SK-N-SH treated with all-trans-retinoic acid at 6 μM for 48 hours (cell line): ENCODE measurements at regions not wholly inside any gene's neighbourhood (a gene's known extent, or its start where the extent isn't known, plus 50 kb on each side); places are given as distances from the start of the nearest gene placed in this dataset.

Experiments used
- ARNTL ChIP-seq: fragments of 450-650 bp; formaldehyde crosslinking; IDR thresholded peaks from 2 replicates; pipeline ENCODE4 v1.5.0; 2020; ENCODE audit warnings: low read depth, mild to moderate bottlenecking, moderate library complexity, borderline replicate concordance
- GLIS3 ChIP-seq: fragments of 250-450 bp; sonication (Bioruptor Pico); IDR thresholded peaks from 2 replicates; pipeline ENCODE4 v1.5.0; 2020; ENCODE audit warnings: mild to moderate bottlenecking, moderate library complexity
- RARB ChIP-seq: fragments of 250-450 bp; sonication (Bioruptor Pico); IDR thresholded peaks from 2 replicates; pipeline ENCODE4 v1.8.0; 2021; ENCODE audit warnings: mild to moderate bottlenecking, moderate library complexity
- TCF4 ChIP-seq: fragments of 250-450 bp; sonication (Bioruptor Pico); IDR thresholded peaks from 2 replicates; pipeline ENCODE4 v1.8.0; 2021; ENCODE audit warnings: mild to moderate bottlenecking, moderate library complexity, borderline replicate concordance
- ZC3H10 ChIP-seq: fragments of 250-450 bp; sonication (Bioruptor Pico); IDR thresholded peaks from 2 replicates; pipeline ENCODE4 v1.5.1; 2021; ENCODE audit warnings: mild to moderate bottlenecking, moderate library complexity
- ZFP3 ChIP-seq: fragments of 250-450 bp; sonication (Bioruptor Pico); IDR thresholded peaks from 2 replicates; pipeline ENCODE4 v1.5.0; 2020; ENCODE audit warnings: mild to moderate bottlenecking, moderate library complexity
- ZFP30 ChIP-seq: fragments of 450-650 bp; formaldehyde crosslinking; IDR thresholded peaks from 2 replicates; pipeline ENCODE4 v1.5.0; 2022; ENCODE audit warnings: mild to moderate bottlenecking, moderate library complexity
- ZNF565 ChIP-seq: fragments of 450-650 bp; formaldehyde crosslinking; conservative IDR thresholded peaks from 2 replicates; pipeline ENCODE4 v1.5.0; 2020; ENCODE audit warnings: low read depth, mild to moderate bottlenecking, moderate library complexity
- TF ChIP-seq, protein P1 (sequence below): fragments of 250-450 bp; sonication (Bioruptor Pico); IDR thresholded peaks from 2 replicates; pipeline ENCODE4 v1.5.0; 2020; ENCODE audit warnings: mild to moderate bottlenecking, moderate library complexity
- TF ChIP-seq, protein P2 (sequence below): fragments of 250-450 bp; sonication (Bioruptor Pico); IDR thresholded peaks from 2 replicates; pipeline ENCODE4 v1.5.1; 2021; ENCODE audit warnings: mild to moderate bottlenecking, moderate library complexity
- TF ChIP-seq, protein P3 (sequence below): fragments of 250-450 bp; sonication (Bioruptor Pico); IDR thresholded peaks from 2 replicates; pipeline ENCODE4 v1.8.0; 2021; ENCODE audit warnings: low read depth, mild to moderate bottlenecking, moderate library complexity, borderline replicate concordance
- TF ChIP-seq, protein P4 (sequence below): fragments of 250-450 bp; sonication (Bioruptor Pico); IDR thresholded peaks from 2 replicates; pipeline ENCODE4 v1.8.0; 2020; ENCODE audit warnings: mild to moderate bottlenecking, moderate library complexity, borderline replicate concordance
- TF ChIP-seq, protein P5 (sequence below): fragments of 250-450 bp; sonication (Bioruptor Pico); IDR thresholded peaks from 2 replicates; pipeline ENCODE4 v1.5.1; 2020; ENCODE audit warnings: low read depth, mild to moderate bottlenecking, moderate library complexity

DNA sequence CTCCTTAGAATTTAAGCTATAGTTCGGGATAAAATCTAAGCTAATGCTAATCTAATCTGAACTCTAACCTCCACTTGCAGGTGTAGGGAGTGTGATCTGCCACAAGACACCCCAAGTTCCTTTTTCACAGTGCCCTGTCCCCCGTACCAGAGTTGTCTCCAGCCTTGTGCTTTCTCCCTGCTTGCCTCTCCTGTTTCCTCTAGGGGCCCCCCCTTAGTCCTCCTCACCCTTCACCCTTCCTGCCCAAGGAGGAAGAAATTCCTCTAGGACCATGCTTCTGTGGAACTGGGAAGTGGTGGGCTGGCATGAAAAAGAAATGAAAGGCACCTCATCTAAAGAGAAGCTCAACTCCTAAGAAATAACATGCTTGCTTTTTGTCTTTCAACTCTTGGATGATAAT lies 50.2 kb upstream of the BCL9 start:
- TF ChIP-seq GLIS3 (no peak), RARB (CRISPR knock-in tag) (no peak), ZC3H10 (CRISPR knock-in tag) (no peak), TCF4 (CRISPR knock-in tag) (no peak), ARNTL (CRISPR knock-in tag) (no peak), ZNF565 (CRISPR knock-in tag) (no peak), ZFP30 (CRISPR knock-in tag) (no peak), ZFP3 (no peak)
- TF ChIP-seq, protein P1, sequence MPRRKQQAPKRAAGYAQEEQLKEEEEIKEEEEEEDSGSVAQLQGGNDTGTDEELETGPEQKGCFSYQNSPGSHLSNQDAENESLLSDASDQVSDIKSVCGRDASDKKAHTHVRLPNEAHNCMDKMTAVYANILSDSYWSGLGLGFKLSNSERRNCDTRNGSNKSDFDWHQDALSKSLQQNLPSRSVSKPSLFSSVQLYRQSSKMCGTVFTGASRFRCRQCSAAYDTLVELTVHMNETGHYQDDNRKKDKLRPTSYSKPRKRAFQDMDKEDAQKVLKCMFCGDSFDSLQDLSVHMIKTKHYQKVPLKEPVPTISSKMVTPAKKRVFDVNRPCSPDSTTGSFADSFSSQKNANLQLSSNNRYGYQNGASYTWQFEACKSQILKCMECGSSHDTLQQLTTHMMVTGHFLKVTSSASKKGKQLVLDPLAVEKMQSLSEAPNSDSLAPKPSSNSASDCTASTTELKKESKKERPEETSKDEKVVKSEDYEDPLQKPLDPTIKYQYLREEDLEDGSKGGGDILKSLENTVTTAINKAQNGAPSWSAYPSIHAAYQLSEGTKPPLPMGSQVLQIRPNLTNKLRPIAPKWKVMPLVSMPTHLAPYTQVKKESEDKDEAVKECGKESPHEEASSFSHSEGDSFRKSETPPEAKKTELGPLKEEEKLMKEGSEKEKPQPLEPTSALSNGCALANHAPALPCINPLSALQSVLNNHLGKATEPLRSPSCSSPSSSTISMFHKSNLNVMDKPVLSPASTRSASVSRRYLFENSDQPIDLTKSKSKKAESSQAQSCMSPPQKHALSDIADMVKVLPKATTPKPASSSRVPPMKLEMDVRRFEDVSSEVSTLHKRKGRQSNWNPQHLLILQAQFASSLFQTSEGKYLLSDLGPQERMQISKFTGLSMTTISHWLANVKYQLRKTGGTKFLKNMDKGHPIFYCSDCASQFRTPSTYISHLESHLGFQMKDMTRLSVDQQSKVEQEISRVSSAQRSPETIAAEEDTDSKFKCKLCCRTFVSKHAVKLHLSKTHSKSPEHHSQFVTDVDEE (CRISPR knock-in tag) = no peak
- TF ChIP-seq, protein P2, sequence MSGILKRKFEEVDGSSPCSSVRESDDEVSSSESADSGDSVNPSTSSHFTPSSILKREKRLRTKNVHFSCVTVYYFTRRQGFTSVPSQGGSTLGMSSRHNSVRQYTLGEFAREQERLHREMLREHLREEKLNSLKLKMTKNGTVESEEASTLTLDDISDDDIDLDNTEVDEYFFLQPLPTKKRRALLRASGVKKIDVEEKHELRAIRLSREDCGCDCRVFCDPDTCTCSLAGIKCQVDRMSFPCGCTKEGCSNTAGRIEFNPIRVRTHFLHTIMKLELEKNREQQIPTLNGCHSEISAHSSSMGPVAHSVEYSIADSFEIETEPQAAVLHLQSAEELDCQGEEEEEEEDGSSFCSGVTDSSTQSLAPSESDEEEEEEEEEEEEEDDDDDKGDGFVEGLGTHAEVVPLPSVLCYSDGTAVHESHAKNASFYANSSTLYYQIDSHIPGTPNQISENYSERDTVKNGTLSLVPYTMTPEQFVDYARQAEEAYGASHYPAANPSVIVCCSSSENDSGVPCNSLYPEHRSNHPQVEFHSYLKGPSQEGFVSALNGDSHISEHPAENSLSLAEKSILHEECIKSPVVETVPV = no peak
- TF ChIP-seq, protein P3, sequence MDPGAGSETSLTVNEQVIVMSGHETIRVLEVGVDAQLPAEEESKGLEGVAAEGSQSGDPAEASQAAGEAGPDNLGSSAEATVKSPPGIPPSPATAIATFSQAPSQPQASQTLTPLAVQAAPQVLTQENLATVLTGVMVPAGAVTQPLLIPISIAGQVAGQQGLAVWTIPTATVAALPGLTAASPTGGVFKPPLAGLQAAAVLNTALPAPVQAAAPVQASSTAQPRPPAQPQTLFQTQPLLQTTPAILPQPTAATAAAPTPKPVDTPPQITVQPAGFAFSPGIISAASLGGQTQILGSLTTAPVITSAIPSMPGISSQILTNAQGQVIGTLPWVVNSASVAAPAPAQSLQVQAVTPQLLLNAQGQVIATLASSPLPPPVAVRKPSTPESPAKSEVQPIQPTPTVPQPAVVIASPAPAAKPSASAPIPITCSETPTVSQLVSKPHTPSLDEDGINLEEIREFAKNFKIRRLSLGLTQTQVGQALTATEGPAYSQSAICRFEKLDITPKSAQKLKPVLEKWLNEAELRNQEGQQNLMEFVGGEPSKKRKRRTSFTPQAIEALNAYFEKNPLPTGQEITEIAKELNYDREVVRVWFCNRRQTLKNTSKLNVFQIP (CRISPR knock-in tag) = no peak
- TF ChIP-seq, protein P4, sequence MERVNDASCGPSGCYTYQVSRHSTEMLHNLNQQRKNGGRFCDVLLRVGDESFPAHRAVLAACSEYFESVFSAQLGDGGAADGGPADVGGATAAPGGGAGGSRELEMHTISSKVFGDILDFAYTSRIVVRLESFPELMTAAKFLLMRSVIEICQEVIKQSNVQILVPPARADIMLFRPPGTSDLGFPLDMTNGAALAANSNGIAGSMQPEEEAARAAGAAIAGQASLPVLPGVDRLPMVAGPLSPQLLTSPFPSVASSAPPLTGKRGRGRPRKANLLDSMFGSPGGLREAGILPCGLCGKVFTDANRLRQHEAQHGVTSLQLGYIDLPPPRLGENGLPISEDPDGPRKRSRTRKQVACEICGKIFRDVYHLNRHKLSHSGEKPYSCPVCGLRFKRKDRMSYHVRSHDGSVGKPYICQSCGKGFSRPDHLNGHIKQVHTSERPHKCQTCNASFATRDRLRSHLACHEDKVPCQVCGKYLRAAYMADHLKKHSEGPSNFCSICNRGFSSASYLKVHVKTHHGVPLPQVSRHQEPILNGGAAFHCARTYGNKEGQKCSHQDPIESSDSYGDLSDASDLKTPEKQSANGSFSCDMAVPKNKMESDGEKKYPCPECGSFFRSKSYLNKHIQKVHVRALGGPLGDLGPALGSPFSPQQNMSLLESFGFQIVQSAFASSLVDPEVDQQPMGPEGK (CRISPR knock-in tag) = no peak
- TF ChIP-seq, protein P5, sequence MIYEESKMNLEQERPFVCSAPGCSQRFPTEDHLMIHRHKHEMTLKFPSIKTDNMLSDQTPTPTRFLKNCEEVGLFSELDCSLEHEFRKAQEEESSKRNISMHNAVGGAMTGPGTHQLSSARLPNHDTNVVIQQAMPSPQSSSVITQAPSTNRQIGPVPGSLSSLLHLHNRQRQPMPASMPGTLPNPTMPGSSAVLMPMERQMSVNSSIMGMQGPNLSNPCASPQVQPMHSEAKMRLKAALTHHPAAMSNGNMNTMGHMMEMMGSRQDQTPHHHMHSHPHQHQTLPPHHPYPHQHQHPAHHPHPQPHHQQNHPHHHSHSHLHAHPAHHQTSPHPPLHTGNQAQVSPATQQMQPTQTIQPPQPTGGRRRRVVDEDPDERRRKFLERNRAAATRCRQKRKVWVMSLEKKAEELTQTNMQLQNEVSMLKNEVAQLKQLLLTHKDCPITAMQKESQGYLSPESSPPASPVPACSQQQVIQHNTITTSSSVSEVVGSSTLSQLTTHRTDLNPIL (CRISPR knock-in tag) = no peak
